Tibial nerve (tissue), 4 donors: ENCODE measurements at regions not wholly inside any gene's neighbourhood (a gene's known extent, or its start where the extent isn't known, plus 50 kb on each side); places are given as distances from the start of the nearest gene placed in this dataset.
"Not testable (repeated sequence)": the region's sequence is repeated elsewhere in the genome, so short reads cannot be mapped to it uniquely, and the experiment has no call there.

Source experiments
- DNase-seq, 2 donors: peaks; one replicate each; pipeline ENCODE4 v3.0.0-alpha.2; 2019; ENCODE audit warnings: low spot score in 2 of 2
- H3K27ac ChIP-seq, 4 donors: fragments of 200-600 bp; sonication (generic) in 3 of 4; one replicate each; pipeline ENCODE4 v1.5.1; 2017 to 2019; ENCODE audit warnings: mild to moderate bottlenecking in 1 of 4
- H3K27me3 ChIP-seq, 2 donors: fragments of 200-600 bp; sonication (generic) in 1 of 2; one replicate each; pipeline versions ENCODE4 v1.5.1 to v1.6.0; 2017 to 2019
- H3K36me3 ChIP-seq, 3 donors: fragments of 200-600 bp; sonication (generic); one replicate each; pipeline ENCODE4 v1.5.1; 2018 to 2019
- H3K4me1 ChIP-seq, 4 donors: fragments of 200-600 bp; sonication (generic) in 3 of 4; one replicate each; pipeline ENCODE4 v1.5.1; 2017 to 2019
- H3K4me3 ChIP-seq, 4 donors: fragments of 200-600 bp; sonication (generic) in 3 of 4; one replicate each; pipeline ENCODE4 v1.5.1; 2017 to 2019; ENCODE audit warnings: mild to moderate bottlenecking in 1 of 4, moderate library complexity in 1 of 4
- H3K9me3 ChIP-seq, 4 donors: fragments of 200-600 bp; sonication (generic) in 3 of 4; one replicate each; pipeline ENCODE4 v1.5.1; 2017 to 2019
- EP300 ChIP-seq, 2 donors: sonication (generic); formaldehyde crosslinking; IDR thresholded peaks; one replicate each; pipeline ENCODE4 v1.6.1; 2017; ENCODE audit warnings: antibody characterized with exemption in 2 of 2, mild to moderate bottlenecking in 1 of 2
- POLR2A ChIP-seq, 2 donors: fragments of 450-650 bp; IDR thresholded peaks; one replicate each; pipeline ENCODE4 v1.6.1; 2017; ENCODE audit warnings: antibody characterized with exemption in 2 of 2, mild to moderate bottlenecking in 2 of 2, moderate library complexity in 2 of 2
- WGBS, 2 donors: methylation state at CpG; one replicate each; pipeline ENCODE4 v1.1.5; 2018; 5-methylcytosine and 5-hydroxymethylcytosine counted together
- TF ChIP-seq, protein P1 (sequence below), 5 experiments: fragments of 200-600 bp in 3 of 5; fragments of 450-650 bp in 2 of 5; sonication (generic) in 3 of 5; IDR thresholded peaks; one replicate each; pipeline ENCODE4 v1.5.1; 2016 to 2019; ENCODE audit warnings: antibody characterized with exemption in 5 of 5, mild to moderate bottlenecking in 3 of 5, moderate library complexity in 2 of 5

DNA sequence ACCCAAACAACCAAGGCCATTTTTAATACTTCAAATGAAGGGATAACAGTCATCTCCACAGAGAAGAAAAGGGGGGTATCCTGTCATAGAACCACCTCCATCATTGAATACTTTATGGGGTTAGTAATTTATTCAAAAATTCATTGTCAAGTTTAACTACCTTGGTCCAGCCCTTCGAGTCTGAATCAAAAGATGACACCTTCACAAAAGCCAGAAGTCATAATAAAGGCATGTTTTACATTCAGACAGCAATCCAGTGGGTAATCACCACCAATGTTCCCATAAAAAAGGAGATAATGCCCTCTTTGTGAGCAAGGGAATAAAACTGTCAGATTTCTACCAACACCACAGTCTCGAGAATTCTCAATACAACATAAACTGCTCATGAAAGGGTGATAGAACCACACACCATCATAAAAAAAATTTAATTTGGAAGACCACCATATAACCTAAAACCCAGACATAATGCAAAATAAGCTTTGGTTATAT is 145.6 kb upstream of the ZBTB20 start:
- no peak overlapping the region for H3K27ac ChIP-seq
- no peaks in the 10 kb centered on the region for H3K36me3 ChIP-seq
- no peaks in the 10 kb centered on the region for H3K4me1 ChIP-seq
- H3K9me3 ChIP-seq: no peaks in the 10 kb centered on the region
- H3K4me3 ChIP-seq: no peak overlapping the region
- TF ChIP-seq POLR2A (IDR thresholded peaks at IDR 0.05) (no peak), EP300 (IDR thresholded peaks at IDR 0.05) (no peak)
- TF ChIP-seq, protein P1, sequence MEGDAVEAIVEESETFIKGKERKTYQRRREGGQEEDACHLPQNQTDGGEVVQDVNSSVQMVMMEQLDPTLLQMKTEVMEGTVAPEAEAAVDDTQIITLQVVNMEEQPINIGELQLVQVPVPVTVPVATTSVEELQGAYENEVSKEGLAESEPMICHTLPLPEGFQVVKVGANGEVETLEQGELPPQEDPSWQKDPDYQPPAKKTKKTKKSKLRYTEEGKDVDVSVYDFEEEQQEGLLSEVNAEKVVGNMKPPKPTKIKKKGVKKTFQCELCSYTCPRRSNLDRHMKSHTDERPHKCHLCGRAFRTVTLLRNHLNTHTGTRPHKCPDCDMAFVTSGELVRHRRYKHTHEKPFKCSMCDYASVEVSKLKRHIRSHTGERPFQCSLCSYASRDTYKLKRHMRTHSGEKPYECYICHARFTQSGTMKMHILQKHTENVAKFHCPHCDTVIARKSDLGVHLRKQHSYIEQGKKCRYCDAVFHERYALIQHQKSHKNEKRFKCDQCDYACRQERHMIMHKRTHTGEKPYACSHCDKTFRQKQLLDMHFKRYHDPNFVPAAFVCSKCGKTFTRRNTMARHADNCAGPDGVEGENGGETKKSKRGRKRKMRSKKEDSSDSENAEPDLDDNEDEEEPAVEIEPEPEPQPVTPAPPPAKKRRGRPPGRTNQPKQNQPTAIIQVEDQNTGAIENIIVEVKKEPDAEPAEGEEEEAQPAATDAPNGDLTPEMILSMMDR (IDR thresholded peaks at IDR 0.05): no peak
- no peak for DNase-seq
- WGBS, 2 donors: 39 to 47% methylated on average over 2 of the region's 2 CpGs
- H3K27me3 ChIP-seq: no peaks in the 10 kb centered on the region

DNA sequence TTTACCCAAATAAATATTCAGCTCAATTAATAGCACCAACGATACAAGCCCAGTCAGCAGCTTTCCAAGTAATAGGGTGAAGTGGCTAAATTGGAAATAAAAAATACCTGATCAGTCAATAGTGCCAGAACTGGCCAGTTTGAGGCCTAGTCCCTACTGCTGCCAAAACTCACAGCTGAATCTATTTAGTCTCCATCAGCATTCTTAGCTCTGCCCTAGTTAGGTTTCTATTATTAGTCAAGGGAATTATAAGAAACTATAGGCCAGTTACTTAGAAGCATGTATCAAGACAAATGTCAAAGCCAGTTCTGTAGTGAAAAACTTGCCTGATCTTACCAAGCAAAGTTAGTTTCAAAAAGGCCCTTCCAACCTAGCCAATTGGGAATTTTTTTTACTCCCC is 146.2 kb upstream of the ZBTB20 start:
- Histone ChIP-seq H3K9me3 (no peaks in the 10 kb centered on the region), H3K4me3 (no peak overlapping the region), H3K27me3 (no peaks in the 10 kb centered on the region), H3K4me1 (no peaks in the 10 kb centered on the region), H3K36me3 (no peaks in the 10 kb centered on the region), H3K27ac (no peak overlapping the region)
- TF ChIP-seq EP300 (IDR thresholded peaks at IDR 0.05) (no peak), POLR2A (IDR thresholded peaks at IDR 0.05) (no peak)
- TF ChIP-seq, protein P1 (IDR thresholded peaks at IDR 0.05): no peak
- 71 to 72% methylated on average over 1 of the region's 1 CpG for WGBS, 2 donors
- no peak for DNase-seq

DNA sequence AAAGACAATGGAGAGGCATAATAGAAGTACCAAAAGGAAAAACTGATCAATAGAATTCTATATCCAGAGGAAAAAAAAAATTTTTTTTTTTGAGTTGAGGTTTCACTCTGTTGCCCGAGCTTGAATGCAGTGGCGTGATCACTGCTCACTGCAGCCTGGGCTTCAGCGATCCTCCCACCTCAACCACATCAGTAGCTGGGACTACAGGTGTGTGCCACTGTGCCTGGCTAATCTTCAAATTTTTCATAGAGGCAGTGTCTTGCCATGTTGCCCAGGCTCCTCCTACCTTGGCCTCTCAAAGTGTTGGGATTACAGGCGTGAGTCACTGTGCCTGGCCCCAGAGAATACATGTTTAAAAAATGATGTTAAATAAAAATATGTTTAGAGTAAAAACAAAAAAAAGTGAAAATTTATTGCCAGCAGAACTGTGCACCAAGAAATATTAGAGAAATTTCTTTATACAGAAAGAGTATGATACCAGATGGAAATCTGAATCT is 154.3 kb upstream of the ZBTB20 start:
- Histone ChIP-seq H3K4me1 (no peaks in the 10 kb centered on the region), H3K36me3 (no peaks in the 10 kb centered on the region), H3K27ac (no peak overlapping the region), H3K4me3 (no peak overlapping the region), H3K9me3 (no peaks in the 10 kb centered on the region), H3K27me3 (no peaks in the 10 kb centered on the region)
- no peak for DNase-seq
- WGBS, 2 donors: 73 to 79% methylated on average over 4 of the region's 4 CpGs
- no peak for TF ChIP-seq EP300 (IDR thresholded peaks at IDR 0.05)
- TF ChIP-seq POLR2A (IDR thresholded peaks at IDR 0.05): no peak
- TF ChIP-seq, protein P1 (IDR thresholded peaks at IDR 0.05): no peak

DNA sequence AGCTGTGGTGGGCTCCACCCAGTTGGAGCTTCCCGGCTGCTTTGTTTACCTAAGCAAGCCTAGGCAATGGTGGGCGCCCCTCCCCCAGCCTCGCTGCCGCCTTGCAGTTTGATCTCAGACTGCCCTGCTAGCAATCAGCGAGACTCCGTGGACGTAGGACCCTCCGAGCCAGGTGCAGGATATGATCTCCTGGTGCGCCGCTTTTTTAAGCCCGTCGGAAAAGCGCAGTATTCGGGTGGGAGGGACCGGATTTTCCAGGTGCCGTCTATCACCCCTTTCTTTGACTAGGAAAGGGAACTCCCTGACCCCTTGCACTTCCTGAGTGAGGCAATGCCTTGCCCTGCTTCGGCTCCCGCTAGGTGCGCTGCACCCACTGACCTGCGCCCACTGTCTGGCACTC is 170.9 kb upstream of the ZBTB20 start:
- not testable (repeated sequence) for H3K27me3 ChIP-seq, H3K4me1 ChIP-seq, H3K9me3 ChIP-seq, H3K36me3 ChIP-seq, H3K27ac ChIP-seq, H3K4me3 ChIP-seq, DNase-seq
- WGBS, 2 donors: 85 to 93% methylated on average over 17 to 20 of the region's 20 CpGs

DNA sequence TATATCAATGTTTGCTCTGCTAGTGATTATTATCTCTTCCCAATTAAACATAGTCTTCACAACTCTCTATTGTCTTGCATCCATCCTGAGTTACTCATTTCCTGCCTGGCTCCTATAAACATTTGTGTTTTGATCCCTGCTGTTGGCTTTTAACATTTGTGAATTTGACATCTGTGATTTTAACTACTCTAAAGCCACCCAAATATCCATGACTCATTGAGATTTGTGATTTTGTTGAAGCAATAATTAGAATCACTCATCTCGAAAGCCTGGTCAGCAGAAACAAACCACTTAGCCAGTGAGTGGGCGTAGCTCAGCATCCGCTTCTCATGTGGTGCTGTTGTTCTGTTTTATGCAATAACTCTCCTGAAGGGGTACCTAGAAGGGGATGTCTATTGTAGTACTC is 174.3 kb upstream of the ZBTB20 start:
- Histone ChIP-seq H3K27me3 (no peaks in the 10 kb centered on the region), H3K9me3 (no peaks in the 10 kb centered on the region), H3K27ac (no peak overlapping the region), H3K4me3 (no peak overlapping the region), H3K36me3 (no peaks in the 10 kb centered on the region), H3K4me1 (peaks cover 0 to 5% (median 0%) of the 10 kb centered on the region in 4 donors)
- 34 to 35% methylated on average over 3 of the region's 3 CpGs for WGBS, 2 donors
- TF ChIP-seq POLR2A (IDR thresholded peaks at IDR 0.05) (no peak), EP300 (IDR thresholded peaks at IDR 0.05) (no peak)
- TF ChIP-seq, protein P1 (IDR thresholded peaks at IDR 0.05): no peak
- DNase-seq: no peak

DNA sequence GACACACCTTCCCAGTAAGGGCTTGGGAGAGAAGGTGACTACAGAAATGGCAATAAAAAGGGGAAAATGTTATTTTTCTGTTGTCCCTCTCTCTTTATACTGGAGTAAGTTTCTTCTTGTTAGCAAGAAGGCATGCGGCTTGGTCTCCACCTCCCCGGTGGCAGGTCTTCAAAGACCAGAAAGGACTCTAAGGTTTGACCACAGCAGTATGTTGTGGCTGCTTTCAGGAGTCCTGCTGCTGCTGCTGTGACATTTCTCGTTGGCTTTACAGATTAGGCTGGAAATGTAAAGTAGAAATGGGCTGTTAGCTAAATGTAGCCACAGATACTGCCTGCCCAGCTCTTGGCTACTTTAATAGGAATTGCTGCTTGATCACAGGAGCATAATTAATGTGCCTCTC is 175.8 kb upstream of the ZBTB20 start:
- no peaks in the 10 kb centered on the region for H3K27me3 ChIP-seq
- TF ChIP-seq EP300 (IDR thresholded peaks at IDR 0.05): no peak
- no peak for TF ChIP-seq POLR2A (IDR thresholded peaks at IDR 0.05)
- TF ChIP-seq, protein P1 (IDR thresholded peaks at IDR 0.05): no peak
- DNase-seq: no peak
- peaks cover 0 to 5% (median 0%) of the 10 kb centered on the region in 4 donors for H3K4me1 ChIP-seq
- 70 to 76% methylated on average over 3 of the region's 3 CpGs for WGBS, 2 donors
- no peaks in the 10 kb centered on the region for H3K9me3 ChIP-seq
- H3K4me3 ChIP-seq: no peak overlapping the region
- no peaks in the 10 kb centered on the region for H3K36me3 ChIP-seq
- no peak overlapping the region for H3K27ac ChIP-seq
